Psoas muscle (tissue), 7 donors: ENCODE measurements at regions not wholly inside any gene's neighbourhood (a gene's known extent, or its start where the extent isn't known, plus 50 kb on each side); places are given as distances from the start of the nearest gene placed in this dataset.
A peak's percentile ranks its signal among the peaks of the same experiment; 100 is the strongest.

ENCODE experiments used
- ATAC-seq, 4 donors: fragments of 200-7000 bp; cut with Tn5 transposase; one replicate each; pipeline ENCODE4 v1.9.1; 2020; ENCODE audit warnings: moderate library complexity in 3 of 4, mild to moderate bottlenecking in 2 of 4
- DNase-seq, 2 donors: peaks; one replicate each; pipeline ENCODE4 v3.0.0-alpha.2; 2020
- H3K27ac ChIP-seq: fragments of 200-600 bp; one replicate; pipeline ENCODE4 v1.8.0; 2022
- H3K27me3 ChIP-seq, 3 donors: fragments of 200-600 bp in 1 of 3; one replicate each; pipeline versions ENCODE4 v1.6.1 to v1.8.0; 2013 to 2022; ENCODE audit warnings: low read length in 2 of 3, mild to moderate bottlenecking in 2 of 3, moderate library complexity in 1 of 3; ENCODE audit not compliant: insufficient read depth in 3 of 3
- H3K36me3 ChIP-seq, 2 donors: fragments of 200-600 bp in 1 of 2; one replicate each; pipeline versions ENCODE4 v1.6.1 to v1.8.0; 2013 to 2022; ENCODE audit warnings: low read depth in 1 of 2, mild to moderate bottlenecking in 1 of 2, moderate library complexity in 1 of 2; ENCODE audit not compliant: insufficient read depth in 1 of 2
- H3K4me1 ChIP-seq: fragments of 200-600 bp; one replicate; pipeline ENCODE4 v1.8.0; 2022
- H3K4me3 ChIP-seq: fragments of 200-600 bp; one replicate; pipeline ENCODE4 v1.8.0; 2022; ENCODE audit warnings: mild to moderate bottlenecking
- H3K9me3 ChIP-seq: fragments of 200-600 bp; one replicate; pipeline ENCODE4 v1.8.0; 2022
- CTCF ChIP-seq: fragments of 200-600 bp; IDR thresholded peaks from one replicate; pipeline ENCODE4 v1.8.0; 2022; ENCODE audit warnings: antibody characterized with exemption
- whole genome bisulfite sequencing, 3 donors: extraction: QIAGEN DNeasy Blood & Tissue Kit; methylation state at CpG; one replicate each; pipeline versions ENCODE4 v1.1.6 to v1.1.7; 2013; 5-methylcytosine and 5-hydroxymethylcytosine counted together
- intact Hi-C, 2 donors: fragments of 100-400 bp; cut with DNase I; formaldehyde crosslinking; loops; one replicate each; pipeline versions ENCODE4 v1.11.0 to v1.14.2; 2022
- donor health status: healthy with polysubstance abuse.
- donor health status: DM: no; HTN: no; CAD: no; lungs with moderate emphysema.
- donor health status: Bipolar disorder and iron deficiency.
- donor health status: healthy.
- donor health status: DM: yes; HTN: yes; CAD: no.
- donor health status: DM: no; HTN: no; CAD: no.
- donor health status: DM: yes; HTN: yes; CAD: no.

- intact Hi-C loops = no loop called here
- peaks cover 59% of the 10 kb centered on the region for H3K4me1 ChIP-seq
- no peak for TF ChIP-seq CTCF
Observed at GRCh38 chr18:46408334-46408987, 248.6 kb downstream of the LOXHD1 start.

GRCh38 chr18:46411191-46411828, 245.7 kb downstream of the LOXHD1 start:
- 20 to 48% (median 44%) methylated on average over 4 of the region's 4 CpGs for WGBS, 3 donors
- no peaks in the 10 kb centered on the region for H3K9me3 ChIP-seq
- intact Hi-C loops = loop anchor here (5.0 to 10.0 kb wide), 2 partner anchors 129 to 237 kb away; a partner anchor contains a TSS
- peaks cover 78% of the 10 kb centered on the region for H3K4me1 ChIP-seq
- ATAC-seq = peak in 3 of 4 donors; percentile 36 to 56 (median 56)
- H3K27me3 ChIP-seq = no peaks in the 10 kb centered on the region
- TF ChIP-seq CTCF = no peak
- no peak overlapping the region for H3K4me3 ChIP-seq
- H3K36me3 ChIP-seq = no peaks in the 10 kb centered on the region
- DNase-seq = no peak
- H3K27ac ChIP-seq = peak overlapping the region; percentile 91

More at GRCh38 chr18:46408334-46408987, 248.6 kb downstream of the LOXHD1 start:
- peak overlapping the region; percentile 67 for H3K27ac ChIP-seq
- no peak overlapping the region for H3K4me3 ChIP-seq
- ATAC-seq (no peak), DNase-seq (no peak)
- H3K9me3 ChIP-seq = no peaks in the 10 kb centered on the region
- WGBS, 3 donors = 75 to 80% (median 80%) methylated on average over 6 of the region's 6 CpGs
- H3K36me3 ChIP-seq = no peaks in the 10 kb centered on the region
- H3K27me3 ChIP-seq = no peaks in the 10 kb centered on the region

- ATAC-seq (peak; percentile 84 to 91 (median 86)), DNase-seq (peak; percentile 58 to 81)
- no peaks in the 10 kb centered on the region for H3K9me3 ChIP-seq
- H3K36me3 ChIP-seq = no peaks in the 10 kb centered on the region
- H3K27ac ChIP-seq = peak overlapping the region; percentile 91
- no peaks in the 10 kb centered on the region for H3K27me3 ChIP-seq
- H3K4me3 ChIP-seq = peak overlapping the region; percentile 8
- TF ChIP-seq CTCF = no peak
- intact Hi-C loops = loop anchor here (2.0 to 10.0 kb wide), 3 partner anchors 77 to 237 kb away; a partner anchor contains a TSS
- WGBS, 3 donors = 14 to 26% (median 21%) methylated on average over 6 of the region's 6 CpGs
- H3K4me1 ChIP-seq = peaks cover 75% of the 10 kb centered on the region
Observed at GRCh38 chr18:46411867-46412690, 244.9 kb downstream of the LOXHD1 start.

GRCh38 chr18:46412916-46413315, 244.1 kb downstream of the LOXHD1 start:
- H3K36me3 ChIP-seq = no peaks in the 10 kb centered on the region
- 19 to 27% (median 27%) methylated on average over 11 of the region's 11 CpGs for WGBS, 3 donors
- ATAC-seq (no peak), DNase-seq (no peak)
- TF ChIP-seq CTCF = no peak
- H3K27ac ChIP-seq = peak overlapping the region; percentile 91
- peak overlapping the region; percentile 8 for H3K4me3 ChIP-seq
- H3K9me3 ChIP-seq = no peaks in the 10 kb centered on the region
- H3K27me3 ChIP-seq = no peaks in the 10 kb centered on the region
- intact Hi-C loops = loop anchor here (2.0 to 10.0 kb wide), 3 partner anchors 78 to 238 kb away; a partner anchor contains a TSS
- peaks cover 69% of the 10 kb centered on the region for H3K4me1 ChIP-seq
